HG02973 (cell line): ENCODE measurements at regions not wholly inside any gene's neighbourhood (a gene's known extent, or its start where the extent isn't known, plus 50 kb on each side); places are given as distances from the start of the nearest gene placed in this dataset.
"Not testable (repeated sequence)": the region's sequence is repeated elsewhere in the genome, so short reads cannot be mapped to it uniquely, and the experiment has no call there.

Experiments used
- ATAC-seq: cut with Tn5 transposase; IDR thresholded peaks from one replicate; pipeline ENCODE4 v1.9.1; 2021; ENCODE audit warnings: moderate library complexity; ENCODE audit not compliant: unreplicated experiment

DNA sequence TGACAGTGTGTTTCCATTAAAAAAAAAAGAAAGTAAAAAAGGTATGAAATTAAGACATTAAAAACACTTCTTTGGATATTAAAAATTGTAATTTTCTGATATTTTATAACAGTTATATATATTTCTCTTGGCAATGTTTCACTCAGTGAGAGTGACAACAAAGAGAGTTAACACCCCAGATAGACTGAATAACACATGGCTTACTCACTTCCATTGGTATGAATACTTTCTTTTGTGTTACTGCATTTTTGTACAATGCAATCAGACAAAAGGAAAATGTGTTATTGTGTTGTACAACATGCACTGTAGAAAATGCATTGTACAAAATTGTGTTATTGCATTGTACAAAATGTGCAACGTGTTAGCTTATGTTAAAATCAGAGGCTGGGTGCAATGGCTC, 676.6 kb upstream of the AMELY start:
- ATAC-seq, result not testable (repeated sequence)

DNA sequence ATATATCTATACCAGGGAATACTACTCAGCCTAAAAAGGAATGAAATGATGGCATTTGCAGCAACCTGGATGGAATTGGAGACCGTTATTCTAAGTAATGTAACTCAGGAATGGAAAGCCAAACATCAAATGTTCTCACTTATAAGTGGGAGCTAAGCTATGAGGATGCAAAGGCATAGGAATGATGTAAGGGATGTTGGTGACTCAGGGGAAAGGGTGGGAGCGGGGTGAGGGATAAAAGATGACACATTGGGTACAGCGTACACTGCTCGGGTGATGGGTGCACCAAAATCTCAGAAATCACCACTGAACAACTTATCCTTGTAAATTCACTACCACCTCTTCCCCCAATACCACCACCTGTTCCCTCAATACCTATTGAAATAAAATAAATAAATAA, 651.0 kb upstream of the AMELY start:
- ATAC-seq, result no peak

DNA sequence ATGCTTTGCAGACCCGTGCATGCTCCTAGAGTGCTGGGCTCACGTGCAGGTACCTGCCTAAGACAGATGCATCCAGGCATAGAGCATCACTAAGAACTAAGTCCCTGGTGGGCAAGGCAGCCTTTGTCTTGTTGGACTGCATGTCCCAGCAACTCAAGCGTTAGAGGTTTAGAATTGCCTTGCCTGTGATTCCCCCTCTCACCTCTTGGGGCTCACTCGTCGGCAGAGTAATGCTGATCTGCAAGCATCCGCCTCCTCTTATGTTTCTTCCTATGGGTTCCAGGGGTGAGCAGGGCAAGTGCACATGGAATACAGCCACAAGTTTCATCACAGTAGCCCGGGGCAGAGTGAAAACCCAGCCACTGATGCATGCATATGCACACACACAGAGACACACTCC, 646.1 kb upstream of the AMELY start:
- no peak for ATAC-seq

DNA sequence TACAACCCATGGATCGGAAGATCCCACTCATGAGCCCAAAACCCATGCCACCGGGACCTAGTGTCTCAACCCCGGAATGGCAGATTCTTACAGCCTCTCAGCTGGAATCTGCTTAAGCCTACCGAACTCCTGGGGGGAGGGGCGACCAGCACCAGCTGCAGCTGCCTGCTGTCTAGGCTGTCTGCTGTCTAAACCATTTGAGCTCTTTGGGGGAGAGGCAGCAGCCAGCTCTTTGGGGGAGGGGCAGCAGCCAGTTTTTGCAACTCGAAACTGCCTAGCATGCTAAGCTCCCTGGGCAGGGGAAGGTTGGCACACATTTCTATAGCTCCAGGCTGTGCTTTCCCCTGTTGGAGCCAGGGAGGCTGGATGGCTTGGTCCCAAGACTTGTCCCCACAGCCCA, 643.5 kb upstream of the AMELY start:
- no peak for ATAC-seq

DNA sequence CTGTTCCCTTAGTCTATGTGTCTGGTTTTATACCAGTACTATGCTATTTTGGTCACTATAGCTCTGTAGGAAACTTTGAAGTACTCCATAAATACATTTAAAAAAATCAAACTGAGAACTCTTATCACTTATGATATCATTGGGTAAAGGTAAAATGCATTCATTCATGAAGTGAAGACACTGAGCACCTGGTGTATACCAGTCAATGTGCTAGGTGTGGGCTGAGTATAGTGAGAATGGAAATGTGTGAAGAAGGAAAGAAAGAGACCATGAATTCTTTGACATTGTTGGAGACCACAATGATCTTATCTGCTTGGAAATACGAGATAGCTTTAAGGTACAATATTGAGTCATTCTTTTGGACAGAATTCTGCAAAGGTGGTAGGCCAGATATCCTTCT, 633.5 kb upstream of the AMELY start:
- ATAC-seq, result no peak

DNA sequence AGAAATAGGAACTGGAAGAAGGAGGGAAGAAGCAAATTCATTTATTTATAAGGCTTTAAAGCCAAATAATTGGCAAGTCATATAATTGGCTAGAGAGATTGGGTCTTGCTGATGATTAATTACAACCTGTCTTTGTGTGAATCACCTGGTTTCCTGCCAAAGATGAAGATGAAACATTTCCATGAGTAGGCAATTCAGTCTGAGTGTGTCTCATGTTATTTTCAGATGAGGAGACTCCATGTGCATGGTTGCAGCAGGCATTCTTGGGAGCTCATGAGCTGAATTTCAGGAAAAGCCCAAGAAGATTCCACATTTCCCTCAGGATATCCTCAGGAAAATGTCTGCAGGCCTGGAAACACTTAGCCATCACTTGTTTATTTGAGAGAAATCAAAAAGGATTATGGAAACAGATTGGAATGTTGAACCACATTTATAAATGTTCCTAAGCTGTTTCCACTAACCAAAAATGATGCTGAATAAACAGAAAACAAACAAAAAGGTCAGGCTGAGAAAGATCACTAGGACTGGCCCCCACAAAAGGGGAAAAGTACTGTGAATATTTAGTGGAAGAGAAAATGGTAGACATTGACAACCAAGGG, 632.7 kb upstream of the AMELY start:
- no peak for ATAC-seq

DNA sequence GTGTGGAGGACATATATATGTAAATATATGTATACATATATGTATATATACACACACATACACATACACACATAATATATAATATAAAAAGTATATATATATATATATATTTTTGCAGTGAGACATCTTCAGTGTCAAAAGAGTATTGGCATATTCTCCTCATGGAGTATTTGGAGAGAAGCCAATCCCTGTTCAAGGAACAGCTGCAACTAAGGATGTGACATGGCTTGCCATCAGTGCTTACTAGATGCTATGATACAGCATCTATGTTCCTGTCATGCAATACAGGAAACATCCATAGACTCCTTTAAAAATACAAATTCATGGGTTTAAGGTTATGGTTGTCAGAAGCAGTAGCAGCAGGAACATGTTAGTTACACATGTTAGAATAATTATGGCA, 632.0 kb upstream of the AMELY start:
- no peak for ATAC-seq

DNA sequence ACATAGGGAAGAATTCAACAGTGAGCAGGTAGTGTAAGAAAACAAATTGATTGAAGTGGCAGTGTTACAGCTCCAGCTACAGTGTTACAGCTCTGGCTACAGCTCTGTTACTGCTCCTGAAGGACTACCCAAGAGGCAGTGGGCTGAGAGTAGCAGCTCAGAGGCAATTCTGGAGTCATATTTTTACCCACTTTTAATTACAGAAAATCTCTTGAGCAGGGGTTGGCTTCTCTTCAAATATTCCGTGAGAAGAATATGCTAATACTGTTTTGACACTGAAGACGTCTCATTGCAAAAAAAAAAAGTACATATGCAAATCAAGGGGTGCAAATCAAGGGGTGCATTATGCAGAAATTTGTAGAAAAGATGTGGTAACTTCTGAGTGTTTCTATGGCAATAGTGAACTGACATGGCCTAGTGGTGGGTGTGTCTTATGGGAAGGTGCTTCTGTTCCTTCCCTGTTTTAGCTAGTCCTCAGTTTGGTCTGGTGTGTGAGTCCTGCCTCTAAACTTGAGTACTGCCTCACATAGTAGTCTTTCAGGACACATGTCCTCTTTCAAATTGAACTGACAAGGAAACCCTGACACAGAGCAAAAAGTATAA, 630.8 kb upstream of the AMELY start:
- no peak for ATAC-seq

DNA sequence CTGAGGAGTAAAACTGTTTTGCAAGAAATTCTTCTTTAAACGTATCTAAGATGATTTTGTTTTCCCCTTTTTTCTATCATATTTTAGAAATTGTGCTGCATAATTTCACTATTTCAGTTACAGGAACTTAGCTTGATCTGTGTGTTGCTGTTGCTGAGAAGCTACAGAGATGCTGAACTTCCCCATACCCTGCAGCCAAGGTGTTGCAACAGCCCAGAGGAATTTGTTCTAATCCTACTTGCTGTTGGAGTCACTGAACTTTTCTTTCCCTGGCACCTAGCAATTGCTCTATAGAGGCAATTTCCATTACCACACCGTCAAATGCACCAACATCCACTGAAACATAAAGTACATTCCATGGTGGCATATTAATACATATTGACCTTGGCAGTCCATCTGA, 617.8 kb upstream of the AMELY start:
- ATAC-seq, result no peak

DNA sequence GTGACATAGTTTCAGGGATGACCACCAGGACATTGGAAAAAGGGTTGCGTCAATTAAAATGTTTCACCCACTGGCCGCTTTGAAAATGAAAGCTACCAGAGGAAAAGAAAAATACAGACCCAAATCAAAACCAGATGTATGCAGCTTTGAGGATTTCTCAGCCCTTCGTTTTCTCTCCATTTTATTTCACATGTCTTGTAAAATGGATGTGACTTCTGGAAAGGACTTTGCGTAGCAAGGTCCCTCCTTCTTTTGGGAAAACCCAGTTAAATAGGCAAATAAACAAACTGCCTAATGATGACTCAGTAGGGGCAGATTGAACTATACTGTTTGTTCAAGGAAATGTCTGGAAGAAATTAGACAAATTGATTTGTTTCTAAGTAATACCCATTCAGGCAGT, 616.0 kb upstream of the AMELY start:
- not testable (repeated sequence) for ATAC-seq

DNA sequence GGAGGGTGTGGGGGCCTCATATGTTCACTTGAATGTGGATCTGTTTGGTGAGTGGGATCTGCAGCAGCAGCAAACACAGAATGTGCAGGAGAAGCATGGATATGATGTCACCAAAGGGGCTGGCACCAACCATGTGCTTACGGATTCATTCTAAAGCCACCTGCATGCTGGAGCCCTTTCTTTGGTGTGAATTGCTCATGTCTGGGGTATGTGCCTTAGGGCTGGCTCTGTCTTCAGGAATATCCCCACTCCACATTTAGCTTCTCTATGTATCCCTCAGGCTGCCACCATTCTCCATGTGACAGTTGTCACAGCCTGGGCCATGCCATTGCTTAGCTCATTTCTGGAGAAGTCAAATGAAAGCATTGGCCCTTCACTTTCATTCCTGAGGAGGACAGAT, 606.8 kb upstream of the AMELY start:
- no peak for ATAC-seq

DNA sequence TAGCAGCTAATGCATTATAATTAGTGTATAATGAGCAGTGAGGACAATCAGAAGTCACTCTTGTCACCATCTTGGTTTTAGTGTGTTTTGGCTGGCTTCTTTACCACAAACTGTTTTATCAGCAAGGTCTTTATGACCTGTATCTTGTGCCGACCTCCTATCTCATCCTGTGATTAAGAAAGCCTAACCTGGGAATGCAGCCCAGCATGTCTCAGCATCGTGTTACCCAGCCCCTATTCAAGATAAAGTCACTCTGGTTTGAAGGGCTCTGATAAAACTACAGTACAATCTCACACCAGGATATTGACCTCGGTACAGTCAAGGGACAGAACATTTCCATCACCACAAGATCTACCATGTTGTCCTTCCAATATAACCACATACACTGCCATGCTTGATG, 604.7 kb upstream of the AMELY start:
- no peak for ATAC-seq

DNA sequence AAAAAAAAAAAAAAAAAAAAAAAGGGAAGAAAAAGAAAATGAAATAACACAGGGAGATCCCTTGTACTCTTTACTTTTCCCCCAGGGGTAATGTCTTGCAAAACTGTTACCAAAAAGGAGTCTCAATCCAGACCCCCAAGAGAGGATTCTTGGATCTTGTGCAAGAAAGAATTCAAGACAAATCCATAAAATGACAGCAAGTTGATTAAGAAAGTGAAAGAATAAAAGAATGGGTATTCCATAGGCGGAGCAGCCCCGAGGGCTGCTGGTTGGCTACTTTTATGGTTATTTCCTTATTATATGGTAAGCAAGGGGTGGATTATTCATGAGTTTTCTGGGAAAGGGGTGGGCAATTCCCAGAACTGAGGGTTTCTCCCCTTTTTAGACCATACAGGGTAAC, 604.3 kb upstream of the AMELY start:
- ATAC-seq, result no peak

DNA sequence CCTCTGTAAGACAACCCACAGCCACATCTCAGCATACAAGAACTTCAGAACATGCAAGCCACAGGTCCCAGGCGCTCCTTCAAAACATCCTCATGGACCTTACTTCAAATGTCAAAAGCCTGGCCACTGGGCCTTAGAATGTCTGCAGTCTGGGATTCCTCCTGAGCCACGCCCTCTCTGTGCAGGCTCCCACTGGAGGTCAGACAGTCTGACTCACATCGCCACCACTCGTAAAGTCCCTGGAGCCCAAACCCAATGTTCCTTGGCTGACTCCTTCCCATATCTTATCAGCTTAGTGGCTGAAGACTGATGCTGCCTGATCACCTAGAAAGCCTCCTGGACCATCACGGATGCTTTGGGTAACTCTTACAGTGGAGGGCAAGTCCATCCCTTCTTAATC, 591.3 kb upstream of the AMELY start:
- no peak for ATAC-seq

DNA sequence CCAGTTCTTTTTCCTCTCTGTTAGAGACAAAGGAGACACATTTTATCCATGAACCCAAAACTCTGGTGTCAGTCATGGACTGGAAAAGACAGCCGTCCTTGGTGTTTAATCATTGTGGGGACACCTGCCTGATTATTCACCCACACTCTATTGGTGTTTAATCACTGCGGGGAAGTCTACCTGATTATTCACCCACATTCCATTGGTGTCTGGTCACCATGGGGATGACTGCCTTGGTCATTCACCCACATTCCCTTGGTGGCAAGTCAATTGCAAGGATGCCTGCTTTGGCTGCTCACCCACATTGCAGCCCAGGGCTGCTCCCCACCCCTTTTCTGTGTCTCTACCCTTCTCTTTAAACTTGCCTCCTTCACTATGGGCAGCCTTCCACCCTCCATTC, 589.7 kb upstream of the AMELY start:
- no peak for ATAC-seq

DNA sequence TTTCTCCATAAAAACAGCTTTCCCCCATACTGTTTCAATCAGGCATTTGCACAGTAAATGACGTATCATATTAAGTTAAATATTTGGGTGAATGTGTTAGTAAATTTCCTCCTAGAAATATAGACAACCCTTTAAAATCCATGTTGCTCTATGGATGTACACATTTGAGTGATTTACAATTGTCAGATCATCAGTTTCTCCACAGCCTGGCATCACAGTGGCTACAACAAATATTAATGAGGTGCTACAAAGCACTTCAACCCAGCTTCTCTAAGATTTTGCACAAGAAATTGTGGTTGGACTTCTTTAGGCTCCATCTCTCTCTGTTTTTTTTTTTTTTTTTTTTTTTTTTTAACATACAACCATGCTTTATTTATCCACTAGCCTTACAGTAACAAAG, 584.4 kb upstream of the AMELY start:
- ATAC-seq, result no peak

DNA sequence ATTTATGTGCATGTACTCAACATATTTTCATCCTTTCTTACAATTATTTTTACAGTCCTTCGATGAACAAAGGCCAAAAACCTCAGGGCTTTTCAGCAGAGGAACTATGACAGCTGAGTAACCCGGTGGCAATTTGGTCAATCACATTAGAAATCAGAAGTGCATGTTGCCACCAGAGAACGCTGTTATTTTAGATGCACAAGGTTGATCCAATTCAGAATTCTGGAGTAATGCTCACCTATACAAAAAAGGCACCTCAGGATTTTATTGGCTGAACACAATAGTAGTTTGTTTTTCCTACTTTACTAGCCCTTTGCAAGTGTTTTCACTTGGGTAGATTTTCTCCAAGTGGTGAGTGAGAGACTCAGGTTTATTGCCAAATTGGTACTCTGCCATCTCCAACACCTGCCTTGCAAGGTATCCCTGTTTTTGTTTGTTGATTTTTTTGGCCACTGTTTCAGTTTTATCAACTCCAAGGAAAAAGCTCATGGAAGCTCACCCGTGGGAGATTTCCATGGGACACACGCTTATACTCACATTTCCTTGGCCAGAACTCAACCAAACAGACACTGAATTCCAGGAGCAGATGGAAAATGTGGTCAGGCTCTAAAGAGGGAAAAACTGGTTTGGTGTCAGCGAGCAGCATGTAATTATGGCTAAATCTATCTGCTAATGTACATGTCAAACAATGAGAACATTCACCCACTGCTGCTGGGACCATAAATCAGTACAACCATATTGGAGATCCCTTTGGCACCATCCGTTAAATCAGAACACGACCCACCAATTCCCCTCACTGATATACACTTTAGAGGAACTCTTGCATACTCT, 573.1 kb upstream of the AMELY start:
- not testable (repeated sequence) for ATAC-seq

DNA sequence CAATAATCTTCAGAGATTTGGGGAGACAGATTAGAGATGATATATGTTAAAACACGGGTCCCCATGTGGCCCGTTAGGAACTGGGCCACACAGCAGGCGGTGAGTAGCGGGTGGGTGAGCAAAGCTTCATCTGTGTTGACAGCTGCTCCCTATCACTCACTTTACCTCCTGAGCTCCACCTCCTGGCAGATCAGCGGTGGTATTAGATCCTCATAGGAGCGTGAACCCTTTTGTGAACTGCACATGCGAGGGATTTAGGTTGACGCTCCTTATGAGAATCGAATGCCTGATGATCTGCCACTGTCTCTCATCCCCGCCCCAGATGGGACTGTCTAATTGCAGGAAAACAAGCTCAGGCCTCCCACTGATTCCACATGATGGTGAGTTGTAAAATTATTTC, 560.4 kb upstream of the AMELY start:
- no peak for ATAC-seq

DNA sequence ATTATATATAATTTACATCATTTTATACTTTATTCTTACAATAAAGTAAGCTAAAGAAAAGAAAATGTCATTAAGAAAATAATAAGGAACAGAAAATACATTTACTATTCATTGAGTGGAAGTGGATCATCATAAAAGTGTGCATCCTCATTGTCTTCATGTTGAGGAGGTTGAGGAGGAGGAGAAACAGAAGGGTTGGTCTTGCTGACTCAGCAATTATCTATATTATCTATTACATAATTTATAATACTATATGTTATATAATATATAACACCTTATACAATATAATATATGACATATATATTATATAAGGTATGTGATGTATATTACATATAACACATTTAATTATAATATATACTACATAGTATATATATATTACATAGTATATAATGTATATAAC, 558.5 kb upstream of the AMELY start:
- ATAC-seq, result no peak

DNA sequence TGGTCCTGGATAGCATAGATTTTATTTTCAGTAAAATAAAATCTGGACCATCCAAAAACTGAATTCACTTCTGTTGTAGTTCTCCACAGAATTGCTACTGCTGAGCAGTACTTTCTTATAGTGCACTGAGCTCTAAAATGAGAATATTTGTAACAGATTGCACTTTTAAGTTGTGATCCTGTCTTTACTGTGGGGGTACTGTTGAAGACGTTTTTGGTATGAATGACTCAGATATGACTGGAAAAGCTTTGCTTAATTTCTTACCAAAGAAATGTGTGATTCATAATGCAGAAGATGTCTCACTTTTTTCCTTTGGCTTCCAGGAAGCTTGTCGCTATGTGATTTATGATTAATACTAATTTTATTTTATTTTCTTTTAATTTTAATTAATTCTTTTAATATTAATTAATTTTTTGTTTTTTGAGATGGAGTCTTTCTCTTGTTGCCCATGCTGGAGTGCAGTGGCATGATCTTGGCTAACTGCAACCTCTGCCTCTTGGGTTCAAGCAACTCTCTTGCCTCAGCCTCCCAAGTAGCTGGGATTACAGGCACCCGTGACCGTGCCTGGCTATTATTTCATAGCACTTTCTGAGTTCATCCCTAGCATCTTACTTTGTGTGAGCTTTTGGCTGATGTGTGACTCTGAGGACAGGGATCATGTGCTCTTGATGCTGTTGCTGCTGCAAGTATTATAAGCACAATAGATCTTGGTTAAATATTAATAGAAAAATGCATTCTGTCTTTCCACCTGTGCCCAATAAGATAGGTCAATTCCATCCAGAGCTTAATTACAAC, 557.6 kb upstream of the AMELY start:
- no peak for ATAC-seq

DNA sequence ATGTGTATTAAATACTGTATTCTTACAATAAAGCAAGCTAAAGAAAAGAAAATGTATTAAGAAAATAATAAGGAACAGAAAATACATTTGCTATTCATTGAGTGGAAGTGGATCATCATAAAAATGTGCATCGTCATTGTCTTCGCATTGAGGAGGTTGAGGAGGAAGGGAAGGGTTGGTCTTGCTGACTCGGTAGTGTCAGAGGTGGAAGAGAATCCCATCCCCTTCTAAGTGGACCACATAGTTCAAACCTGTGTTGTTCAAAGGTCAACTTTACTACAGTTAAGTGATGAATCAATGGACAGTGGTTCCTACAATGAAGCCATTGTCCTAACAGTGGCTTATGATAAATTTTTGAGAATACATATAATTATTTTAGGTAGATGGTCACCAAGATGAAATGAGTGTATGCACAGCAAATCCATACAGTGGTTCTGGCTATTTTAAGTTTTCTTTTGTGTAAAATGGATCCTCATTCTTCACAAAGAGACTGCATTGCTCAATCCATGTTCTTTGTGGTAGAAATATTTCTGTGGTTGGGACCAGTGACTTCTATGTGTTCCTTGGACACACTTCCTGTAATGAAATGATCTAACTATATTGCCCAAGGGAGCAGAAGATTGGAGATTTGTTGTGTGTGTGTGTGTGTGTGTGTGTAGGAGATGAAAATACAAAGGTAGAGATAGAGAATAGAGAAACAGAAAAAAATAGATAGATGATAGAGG, 556.4 kb upstream of the AMELY start:
- no peak for ATAC-seq
